ENCODE measurements at regions not wholly inside any gene's neighbourhood (a gene's known extent, or its start where the extent isn't known, plus 50 kb on each side); places are given as distances from the start of the nearest gene placed in this dataset.

DNA sequence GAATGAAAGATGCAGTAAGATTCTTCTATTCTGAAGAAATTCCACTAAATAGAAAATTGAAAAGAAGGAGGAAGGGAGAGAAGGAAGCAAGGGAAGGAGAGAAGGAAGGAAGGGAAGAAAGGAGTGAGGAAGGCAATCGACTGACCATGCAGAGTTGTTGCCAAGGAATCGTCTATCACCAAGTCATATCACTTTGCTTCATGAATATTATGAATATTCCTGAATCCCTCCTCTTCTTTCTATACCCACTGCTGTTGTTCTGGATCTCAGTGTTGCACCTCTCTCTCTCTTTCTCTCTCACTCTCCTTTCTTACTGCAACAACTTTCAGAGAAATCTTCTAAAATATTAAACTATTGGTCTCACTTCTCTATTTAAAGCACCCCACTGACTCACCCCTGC lies 222.4 kb downstream of the IPO8 start:
- TF ChIP-seq CTCF (IDR thresholded peaks at IDR 0.05 in 8 of 11, conservative IDR thresholded peaks at IDR 0.05 in 3 of 11) (no peak), POLR2A (IDR thresholded peaks at IDR 0.05) (no peak)

Data from spleen (tissue), 7 donors.